Stimulated activated CD8-positive, alpha-beta memory T cell treated with anti-CD3 and anti-CD28 coated beads, Interleukin-7, amount 100 ng/mL, for 1 hour (primary cell): ENCODE measurements at regions not wholly inside any gene's neighbourhood (a gene's known extent, or its start where the extent isn't known, plus 50 kb on each side); places are given as distances from the start of the nearest gene placed in this dataset.
"Not testable (repeated sequence)": the region's sequence is repeated elsewhere in the genome, so short reads cannot be mapped to it uniquely, and the experiment has no call there.

Source experiments
- DNase-seq, 2 donors: peaks; one replicate each; pipeline ENCODE4 v3.0.0-alpha.2; 2020; ENCODE audit warnings: low read depth in 2 of 2

DNA sequence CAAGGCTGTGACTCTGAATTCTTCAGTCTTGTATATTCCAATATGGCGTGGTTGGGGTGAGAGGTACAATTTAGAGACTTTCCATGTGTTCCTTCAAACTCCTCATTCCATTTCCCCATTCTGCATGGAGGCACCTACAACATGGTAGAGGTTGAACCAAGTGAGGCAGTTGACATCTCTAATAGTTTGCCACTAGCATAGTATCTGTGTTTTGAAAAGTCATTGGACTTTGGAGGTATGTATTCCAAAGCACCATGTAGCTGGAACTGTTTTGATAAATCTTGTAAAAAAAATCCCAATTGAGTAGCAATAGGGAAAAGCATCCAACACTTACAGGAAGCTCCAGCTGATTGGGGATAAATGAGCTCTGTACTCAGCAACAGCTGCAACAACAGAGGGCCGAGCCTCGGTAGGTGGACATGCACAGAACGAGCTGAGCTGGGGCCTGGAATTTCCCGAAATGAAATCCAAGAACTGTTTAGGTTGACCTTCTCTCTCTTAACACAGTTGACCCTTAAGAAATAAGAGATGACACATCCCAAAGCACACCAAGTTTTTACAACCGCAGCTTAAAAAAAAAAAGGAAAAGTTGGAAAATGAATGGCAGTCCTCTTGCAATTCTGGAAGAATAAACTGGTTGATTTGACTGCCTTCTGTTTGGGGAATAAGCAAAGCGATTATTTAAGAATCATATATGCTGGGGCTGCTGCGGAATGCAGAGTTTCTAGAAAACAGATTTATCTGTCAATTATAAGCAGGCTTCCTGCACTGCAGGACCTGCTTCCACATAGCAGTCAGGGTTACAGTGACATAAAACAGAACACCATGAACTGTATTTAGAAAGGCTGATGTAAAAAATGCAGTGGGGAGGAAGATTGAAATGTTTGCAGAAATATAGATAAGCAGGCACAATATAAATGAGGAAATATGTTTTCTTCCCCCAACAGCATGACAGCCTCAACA, 194.6 kb upstream of the KRR1 start:
- no peak for DNase-seq

DNA sequence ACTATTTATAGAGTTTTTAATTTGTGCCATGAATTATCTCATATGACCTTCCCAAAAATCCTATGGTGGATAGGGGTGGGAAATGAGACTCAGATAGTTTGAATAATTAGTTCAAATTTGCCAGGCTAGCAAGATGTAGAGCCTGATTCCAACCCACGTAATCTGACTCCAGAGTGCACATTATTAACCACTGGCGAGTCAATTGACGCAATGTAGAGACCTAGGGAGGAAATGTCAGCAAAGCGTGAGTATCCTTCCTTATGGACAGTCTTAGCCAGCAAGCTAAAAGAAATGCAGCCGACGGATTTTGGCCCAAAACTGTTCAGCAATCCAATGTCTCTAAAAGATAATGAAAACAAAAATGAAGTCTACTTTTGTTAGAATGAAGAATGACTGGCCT, 193.3 kb upstream of the KRR1 start:
- no peak for DNase-seq

DNA sequence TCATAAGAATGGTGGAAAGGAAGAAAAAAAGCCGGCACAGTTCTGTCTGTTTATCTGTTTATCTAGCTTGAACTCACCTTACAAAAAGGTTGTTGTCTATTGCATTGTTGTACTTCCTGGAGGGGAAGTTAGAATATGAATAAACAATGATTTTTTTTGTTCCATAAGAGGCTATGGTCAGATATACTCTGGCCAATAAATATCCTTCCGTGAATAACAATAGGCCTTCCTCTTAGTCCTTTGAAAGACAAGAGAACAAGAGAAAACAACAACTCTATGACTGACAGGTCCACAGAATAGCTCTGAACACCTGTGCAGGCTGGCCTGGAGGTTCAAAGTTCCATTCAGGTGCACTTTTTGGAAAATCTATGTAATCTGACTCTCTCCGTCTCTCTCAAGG, 192.8 kb upstream of the KRR1 start:
- no peak for DNase-seq

DNA sequence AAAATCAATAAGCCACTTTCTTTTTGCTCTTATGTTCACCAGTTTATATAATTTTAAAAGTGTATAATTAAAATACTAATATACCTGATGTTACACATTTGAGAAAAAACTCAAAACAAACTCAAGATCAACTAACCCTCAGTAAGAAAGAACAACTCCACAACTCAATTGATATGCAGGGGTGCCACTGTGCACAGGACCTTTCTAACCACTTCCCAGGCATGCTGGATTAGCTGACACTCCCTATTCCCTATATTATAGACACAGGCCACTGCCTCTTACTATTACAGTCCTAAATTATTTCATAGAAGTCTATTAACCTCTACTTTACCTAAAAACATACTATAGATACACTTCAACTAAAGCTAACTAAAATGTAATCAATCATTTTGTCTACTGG, 191.7 kb upstream of the KRR1 start:
- DNase-seq, result no peak

DNA sequence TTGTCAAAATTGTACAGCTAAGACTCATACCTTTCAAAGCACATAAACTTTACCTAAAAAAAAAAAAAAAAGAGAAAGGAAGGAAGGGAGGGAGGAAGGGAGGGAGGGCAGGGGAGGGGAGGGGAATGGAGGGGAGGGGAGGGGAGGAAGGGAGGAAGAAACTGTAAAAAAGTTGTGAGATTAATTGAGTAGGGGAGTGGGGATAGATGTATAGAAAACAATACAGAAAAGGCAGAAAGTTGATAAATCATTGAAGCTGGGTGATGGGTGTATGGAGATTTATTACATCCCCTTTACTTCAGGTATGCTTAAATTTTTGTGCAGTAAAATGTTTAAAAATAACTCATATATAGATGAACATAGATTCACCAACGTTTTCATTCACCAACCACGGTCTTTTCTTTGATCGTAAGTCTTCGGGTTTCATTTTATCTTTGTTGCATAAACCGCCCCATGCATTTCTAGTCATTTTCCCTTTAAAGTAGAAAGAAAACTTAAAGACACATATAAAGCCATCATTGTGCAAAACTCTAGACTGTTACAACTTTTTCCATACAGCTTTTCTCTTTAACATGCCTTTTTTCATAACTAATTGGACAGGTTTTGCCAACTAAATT, 191.2 kb upstream of the KRR1 start:
- DNase-seq, result no peak

DNA sequence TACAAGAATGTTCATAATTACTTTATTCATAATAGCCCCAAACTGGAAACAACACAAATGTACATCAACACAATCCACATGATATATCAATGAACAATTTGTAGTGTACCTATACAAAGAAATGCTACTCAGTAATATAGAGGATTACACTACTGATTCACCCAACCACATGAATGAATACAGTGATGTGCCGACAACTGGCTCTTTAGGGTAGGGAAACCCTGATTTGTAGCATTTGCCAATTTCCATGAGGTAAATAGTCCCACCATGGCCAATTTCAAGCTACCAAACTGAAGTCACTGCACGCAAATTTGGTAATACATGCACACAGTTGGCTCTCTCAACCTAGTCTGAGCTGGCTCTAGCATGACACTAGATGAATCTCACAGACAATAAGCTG, 190.4 kb upstream of the KRR1 start:
- no peak for DNase-seq

DNA sequence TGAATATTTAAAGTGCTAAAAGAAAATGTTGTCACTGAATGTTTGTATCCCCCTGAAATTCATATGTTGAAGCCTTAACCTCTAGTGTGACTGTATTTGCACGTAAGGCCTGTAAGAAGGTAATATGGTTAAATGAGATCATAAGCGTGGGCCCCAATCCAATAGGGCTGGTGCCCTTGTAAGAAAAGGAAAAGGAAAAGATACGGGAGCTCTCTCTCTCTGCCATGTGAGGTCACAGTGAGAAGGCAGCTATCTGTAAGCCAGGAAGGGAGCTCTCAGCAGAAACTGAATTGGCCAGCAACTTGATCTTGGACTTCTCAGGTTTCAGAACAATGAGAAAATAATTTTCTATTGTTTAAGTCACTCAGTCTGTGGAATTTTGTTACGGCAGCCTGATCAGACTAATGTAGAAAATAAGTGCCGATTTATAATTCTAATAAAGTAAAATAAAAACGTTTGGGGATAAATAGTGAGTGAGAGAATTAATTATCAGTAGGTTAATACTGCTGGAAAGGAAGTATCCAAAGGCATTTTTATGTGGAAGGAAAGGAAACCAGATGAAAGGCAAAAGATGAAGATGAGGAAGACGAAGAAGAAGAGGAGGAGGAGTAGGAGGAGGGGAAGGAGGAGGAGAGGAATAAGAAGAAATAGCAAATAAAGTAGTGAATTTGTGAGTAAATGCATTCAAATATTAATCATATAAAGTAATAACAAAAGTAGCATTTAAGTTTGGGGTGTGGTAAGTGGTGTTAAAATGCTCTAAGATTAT, 188.5 kb upstream of the KRR1 start:
- DNase-seq, result no peak

DNA sequence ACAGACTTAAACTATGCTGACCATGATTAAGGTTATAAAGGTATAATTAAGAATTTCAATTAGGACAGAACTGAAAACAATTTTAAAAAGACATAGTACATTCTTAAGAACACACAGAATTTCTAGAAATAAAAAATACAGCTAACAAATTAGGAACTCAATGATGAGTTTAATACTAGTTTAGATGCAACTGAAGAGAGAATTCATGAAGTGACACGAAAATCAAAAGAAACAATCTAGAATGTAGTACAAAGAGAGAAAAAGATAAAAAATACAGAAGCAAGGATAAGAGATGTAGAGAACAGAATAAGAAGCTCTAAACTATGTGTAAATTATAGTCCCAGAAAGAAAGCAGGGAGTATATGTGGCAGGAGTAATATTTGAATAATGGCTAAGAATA, 187.8 kb upstream of the KRR1 start:
- no peak for DNase-seq

DNA sequence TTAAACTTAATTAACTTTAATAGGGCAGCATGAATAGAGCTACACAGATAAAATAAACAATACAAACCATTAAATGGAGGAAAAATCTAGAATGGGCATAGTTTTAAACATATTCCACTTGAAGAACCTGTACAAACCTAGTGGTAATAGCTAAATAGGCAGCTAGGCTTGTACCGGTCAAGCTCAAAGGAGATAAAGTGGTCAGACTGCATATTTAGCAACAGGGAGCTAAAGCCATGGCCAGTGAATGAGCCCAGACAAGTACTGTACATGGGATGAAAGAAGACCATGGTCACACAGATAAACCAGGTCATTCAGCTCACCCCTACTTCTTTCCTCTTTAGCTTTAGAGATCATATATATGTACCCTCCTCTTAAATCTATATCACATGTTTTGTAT, 186.6 kb upstream of the KRR1 start:
- DNase-seq, result no peak

DNA sequence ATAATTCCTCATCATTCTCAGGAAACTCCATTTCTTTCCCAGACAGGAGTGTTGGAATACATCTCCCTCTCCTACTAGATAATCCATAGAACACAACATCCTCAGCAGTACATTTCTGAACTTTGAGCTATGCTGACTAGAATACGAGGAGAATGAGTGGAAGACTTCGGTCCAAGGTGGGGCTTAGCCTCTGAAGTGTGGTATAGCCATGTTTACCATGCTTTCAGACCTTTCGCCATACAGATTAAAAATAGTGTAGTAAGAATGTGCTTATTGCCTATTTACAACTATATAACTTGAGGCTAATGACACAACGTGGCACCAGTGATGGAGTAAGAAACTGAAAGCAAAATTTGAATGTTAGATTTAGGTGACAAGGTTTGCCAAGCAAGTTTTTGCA, 184.5 kb upstream of the KRR1 start:
- DNase-seq, result no peak

DNA sequence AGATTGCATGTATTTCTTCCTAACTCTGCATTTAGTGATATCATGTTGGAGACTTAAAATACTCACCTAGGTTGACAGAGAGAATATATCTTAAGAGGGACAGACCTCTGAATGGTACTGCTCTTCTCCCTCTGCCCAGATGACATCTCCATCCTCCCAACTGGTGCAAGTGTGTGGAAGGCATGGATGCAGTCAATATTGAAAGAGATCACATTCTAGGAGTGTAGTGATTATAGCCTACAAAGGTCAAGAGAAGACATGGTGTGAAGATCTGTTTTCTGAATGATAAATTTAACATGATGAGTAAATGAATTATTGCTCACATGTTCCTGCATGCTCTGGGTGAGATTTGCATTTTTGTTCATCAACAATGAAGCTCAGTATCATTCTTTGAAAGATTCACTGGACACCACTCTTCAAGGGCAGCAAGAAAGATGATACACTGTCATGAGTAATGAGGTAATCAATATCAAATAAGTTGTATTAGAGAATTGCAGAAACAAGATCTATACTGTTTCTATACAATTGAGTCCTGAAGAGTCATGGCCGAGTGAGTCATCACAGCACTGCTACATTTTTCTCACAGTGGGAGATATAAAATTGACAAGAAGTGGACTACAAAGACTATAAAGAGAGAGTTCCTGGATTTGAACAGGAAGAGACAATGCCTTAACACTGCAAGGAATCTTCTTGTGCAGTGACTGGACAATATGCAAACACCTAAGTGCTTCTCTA, 183.3 kb upstream of the KRR1 start:
- DNase-seq, result no peak

DNA sequence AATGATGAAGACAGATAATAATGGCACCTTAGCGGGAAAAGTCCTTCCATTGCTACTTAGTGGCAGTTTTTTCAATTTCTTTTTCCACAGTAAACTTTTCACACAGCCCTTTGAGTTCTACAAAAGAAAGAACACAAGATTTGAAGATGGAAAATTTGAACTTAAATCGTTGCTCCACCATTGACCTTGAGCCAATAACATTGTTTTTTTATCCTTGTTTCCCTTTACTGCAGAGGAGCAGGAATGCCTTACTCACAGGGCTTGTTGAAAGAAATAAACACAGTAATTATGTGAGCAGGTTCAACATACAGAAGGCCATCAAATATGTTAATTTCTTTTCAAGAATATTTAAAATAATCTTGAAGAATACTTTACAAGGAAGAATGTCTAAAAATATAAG, 181.5 kb upstream of the KRR1 start:
- DNase-seq, result no peak

DNA sequence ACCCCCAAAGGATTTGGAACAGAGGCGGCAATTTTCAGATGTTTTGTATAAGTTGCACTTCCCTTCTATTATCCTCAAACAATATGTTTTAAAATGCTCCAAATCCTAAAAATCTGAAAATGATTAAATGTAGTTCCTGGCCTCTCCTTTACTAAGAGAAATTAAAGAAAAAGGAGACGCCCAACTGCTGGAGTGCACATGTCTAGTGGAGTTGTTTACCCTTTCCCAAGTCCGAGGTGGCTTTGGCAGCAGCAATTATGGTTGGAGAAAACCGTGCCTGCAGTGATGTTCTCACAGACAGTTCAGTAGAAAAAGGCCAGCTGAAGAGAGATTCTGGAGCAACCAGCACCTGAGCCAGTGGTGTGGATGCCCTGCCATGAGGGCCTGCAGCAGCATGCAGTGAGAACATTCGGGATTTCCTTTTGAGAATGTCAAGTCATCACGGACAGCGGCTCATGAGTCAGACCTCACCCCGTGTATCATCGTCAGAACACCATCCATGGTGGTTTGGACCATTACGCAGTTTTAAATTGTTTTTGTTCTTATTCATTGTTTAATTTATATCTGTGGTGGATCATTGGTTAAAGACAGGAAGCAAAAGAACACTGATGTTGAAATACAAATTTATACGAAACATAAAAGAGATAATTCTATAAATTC, 179.0 kb upstream of the KRR1 start:
- DNase-seq, result no peak

DNA sequence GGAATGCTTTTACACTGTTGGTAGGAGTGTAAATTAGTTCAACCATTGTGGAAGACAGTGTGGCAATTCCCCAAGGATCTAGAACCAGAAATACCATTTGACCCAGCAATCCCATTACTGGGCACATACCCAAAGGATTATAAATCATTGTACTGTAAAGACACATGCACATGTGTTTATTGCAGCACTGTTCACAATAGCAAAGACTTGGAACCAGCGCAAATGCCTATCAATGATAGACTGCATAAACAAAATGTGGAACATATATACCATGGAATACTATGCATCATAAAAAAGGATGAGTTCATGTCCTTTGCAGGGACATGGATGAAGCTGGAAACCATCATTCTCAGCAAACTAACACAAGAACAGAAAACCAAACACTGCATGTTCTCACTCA, 174.8 kb upstream of the KRR1 start:
- not testable (repeated sequence) for DNase-seq

DNA sequence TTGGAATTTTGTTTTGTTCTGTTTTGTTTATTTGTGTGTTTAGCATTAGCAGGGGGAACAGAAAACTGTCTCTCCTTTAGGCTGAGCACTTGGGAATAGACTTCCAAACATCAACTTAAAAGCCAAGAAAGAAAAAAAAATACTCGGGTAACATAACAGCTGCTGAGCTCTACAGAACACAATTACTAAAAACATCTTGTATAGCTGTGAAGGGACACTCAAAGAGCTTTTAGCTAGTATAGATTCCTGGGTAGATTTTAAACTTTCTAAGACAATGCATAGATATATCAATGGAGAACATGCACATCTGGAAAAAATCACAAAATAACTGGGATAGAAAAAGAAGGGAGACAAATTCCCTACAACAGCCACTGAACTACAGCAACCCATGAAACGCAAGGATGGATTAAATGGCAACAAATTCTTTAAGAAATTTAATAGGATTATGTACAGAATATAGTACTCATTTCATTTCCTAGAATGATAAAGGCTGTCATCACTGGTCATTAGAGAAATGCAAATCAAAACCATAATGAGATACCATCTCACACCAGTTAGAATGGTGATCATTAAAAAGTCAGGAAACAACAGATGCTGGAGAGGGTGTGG, 174.3 kb upstream of the KRR1 start:
- DNase-seq, result no peak

DNA sequence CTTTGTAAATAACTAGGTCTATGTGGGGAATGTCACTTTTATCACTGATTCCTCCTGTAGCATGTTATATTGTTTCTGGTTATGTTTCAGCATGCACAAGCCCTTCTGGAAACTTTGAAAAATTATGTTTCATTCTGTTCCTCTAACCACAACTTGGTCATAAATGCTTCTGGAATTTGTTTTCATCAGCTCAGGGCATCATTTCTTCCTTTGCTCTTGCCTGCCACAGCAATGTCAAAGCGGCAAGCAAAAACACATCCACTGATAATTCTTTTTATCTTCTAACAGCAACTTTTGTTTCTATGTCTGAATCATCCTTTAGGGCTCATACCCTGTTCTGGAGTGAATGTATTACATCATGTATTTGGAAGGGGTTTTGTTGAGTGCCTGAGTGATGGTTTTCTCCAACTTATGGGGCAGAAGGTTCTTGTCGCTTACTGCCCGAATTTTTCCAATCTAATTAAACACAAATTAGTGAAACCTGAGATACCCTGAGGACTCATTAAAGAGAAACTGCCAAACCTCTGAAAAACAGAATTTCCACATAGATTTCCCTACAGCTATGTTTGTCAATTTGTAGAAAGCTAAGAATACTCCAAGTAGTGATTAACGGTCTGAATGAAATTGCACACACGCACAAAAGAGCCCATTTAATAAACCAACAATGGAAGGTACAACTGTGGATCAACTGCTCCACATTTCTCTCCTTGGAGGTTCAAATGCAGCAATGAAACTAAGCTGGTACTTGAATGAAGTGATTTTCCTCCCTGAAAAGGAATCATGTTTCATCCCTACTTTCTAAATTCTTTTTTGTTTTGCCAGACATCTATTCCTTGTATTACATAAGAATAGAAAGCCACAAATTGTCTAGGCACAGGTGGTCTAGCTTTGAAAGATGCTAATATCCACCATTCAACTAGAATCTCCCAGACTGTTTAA, 173.5 kb upstream of the KRR1 start:
- no peak for DNase-seq

DNA sequence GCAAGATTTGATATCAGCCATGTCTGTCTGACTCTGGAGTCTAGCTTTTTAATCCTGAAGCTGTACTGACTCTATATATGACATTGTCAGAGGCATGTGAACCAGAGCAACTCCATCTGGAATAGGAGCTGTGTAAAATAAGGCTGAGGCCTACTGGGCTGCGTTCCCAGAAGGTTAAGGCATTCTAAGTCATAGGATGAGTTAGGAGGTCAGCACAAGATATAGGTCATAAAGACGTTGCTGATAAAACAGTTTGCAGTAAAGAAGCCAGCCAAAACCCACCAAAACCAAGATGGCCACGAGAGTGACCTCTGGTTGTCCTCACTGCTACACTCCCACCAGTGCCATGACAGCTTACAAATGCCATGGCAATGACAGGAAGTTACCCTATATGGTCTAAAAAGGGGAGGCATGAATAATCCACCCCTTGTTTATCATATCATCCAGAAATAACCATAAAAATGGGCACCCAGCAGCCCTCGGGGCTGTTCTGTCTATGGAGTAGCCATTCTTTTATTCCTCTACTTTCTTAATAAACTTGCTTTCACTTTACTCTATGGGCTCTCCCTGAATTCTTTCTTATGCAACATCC, 172.7 kb upstream of the KRR1 start:
- DNase-seq, result not testable (repeated sequence)

DNA sequence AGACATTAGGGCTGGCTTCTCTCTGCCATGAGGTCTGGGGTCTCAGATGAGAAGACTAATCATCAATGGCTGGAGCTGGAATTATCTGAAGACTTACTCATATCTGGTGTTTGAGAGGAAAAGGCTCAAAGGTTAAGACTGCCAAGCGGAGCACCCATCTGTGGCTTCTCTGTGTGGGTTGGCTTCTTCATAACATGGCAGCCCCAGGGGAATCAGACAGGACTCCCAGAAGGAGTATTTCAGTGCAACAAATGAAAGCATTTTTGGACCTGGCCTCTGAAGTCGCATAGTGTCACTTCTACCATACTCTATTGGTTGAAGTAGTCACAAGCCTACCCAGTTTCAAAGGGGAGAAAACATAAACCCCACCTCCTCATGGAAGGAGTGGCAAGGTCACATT, 171.8 kb upstream of the KRR1 start:
- no peak for DNase-seq

DNA sequence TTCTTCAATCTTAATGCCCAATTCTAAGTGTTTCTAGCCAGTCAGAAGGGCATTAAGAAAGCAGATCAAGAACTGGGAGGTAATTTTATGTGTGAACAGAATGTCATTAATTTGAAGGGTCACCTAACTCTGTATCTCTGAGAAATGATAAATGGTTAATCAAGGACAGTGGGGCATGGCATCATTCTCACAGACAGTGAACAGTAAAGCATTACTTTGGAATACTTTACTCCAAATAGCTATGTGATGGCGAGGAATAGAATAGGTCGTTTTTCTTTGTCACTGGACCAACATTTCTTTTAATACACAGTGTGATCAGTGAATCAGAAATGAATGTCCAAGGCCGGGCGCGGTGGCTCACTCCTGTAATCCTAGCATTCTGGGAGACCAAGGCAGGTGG, 166.1 kb upstream of the KRR1 start:
- DNase-seq, result no peak
